CD4-positive, alpha-beta T cell treated with Interleukin-15 for 4 hours (primary cell): ENCODE measurements at regions not wholly inside any gene's neighbourhood (a gene's known extent, or its start where the extent isn't known, plus 50 kb on each side); places are given as distances from the start of the nearest gene placed in this dataset.
"Not testable (repeated sequence)": the region's sequence is repeated elsewhere in the genome, so short reads cannot be mapped to it uniquely, and the experiment has no call there.

Experiments used
- DNase-seq: peaks from one replicate; pipeline ENCODE4 v3.0.0-alpha.2; 2020; ENCODE audit warnings: low spot score

- no peak for DNase-seq
Observed at GRCh38 chr6:73943411-73943810, 247.4 kb downstream of the CD109 start.

- DNase-seq: no peak
Observed at GRCh38 chr6:73942592-73943186, 246.7 kb downstream of the CD109 start.

DNA sequence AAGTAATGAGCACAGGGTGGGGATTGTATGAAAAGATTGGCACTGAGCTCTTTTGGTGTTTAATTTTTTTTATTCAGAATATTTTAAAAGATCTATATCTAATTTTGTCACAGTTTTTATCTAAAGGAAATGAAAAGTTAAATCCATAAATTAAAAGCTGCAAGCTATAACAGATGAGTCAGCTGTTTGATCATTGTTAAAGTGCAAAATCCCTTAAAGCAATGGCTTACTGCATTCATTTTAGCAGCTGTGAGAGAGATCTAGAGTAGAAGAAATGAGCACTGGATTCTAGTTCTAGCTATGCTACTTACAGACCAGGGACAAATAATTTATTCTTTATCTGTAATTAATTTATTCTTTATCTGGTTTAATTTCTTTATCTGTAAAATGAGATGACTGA is 245.9 kb downstream of the CD109 start:
- no peak for DNase-seq

GRCh38 chr6:73937805-73938204 is 241.8 kb downstream of the CD109 start:
- DNase-seq: no peak

GRCh38 chr6:73932866-73933265 is 236.9 kb downstream of the CD109 start:
- DNase-seq: no peak

DNA sequence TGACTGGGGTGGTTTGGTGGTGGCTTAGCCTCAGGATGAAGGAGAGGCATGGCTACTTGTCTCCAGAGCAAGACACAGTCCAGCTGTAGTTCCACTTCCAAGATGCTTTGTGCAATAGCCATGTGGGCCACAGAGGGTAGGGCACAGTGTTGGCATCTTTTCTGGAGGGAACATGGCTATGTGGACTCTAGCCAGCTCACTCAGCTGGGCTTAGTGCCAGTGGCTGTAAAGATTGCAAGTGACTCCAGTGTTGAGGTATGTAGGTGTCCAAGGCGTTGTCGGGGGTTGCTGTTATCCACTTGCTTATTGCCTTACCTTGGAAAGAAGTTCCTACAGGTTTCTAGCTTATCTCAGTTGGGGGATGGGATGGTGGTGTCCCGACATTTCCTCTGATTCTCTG is 233.4 kb downstream of the CD109 start:
- DNase-seq: no peak

DNA sequence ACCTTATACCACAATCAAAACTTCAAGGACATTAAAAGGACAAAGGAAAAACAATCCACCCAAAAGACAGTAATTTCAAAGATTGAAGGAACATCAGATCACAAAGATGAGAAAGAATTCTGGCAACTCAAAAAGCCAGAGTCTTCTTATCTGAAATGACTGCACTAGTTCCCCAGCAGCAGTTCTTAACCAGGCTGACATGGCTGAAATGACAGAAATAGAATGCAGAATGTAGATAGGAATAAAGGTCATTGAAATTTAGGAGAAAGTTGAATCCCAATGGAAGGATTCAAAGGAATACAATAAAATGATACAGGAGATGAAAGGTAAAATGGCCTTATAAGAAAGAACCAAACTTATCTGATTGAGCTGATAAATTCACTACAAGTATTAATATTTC is 231.4 kb downstream of the CD109 start:
- DNase-seq: no peak

DNA sequence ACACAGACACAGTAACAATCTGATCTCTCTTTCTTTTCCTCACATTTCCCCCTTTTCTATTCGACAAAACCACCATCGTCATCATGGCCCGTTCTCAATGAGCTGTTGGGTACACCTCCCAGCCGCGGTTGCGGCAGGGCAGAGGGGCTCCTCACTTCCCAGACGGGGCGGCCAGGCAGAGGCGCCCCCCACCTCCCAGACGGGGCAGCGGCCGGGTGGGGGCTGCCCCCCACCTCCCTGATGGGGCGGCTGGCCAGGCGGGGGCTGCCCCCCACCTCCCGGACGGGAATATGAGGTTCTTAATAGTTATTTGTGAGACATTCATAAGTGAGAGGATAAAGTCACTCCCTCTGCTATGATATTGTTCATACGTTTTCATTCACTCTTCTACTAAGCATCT is 229.7 kb downstream of the CD109 start:
- not testable (repeated sequence) for DNase-seq

GRCh38 chr6:73923905-73924485 is 228.0 kb downstream of the CD109 start:
- DNase-seq: no peak

DNA sequence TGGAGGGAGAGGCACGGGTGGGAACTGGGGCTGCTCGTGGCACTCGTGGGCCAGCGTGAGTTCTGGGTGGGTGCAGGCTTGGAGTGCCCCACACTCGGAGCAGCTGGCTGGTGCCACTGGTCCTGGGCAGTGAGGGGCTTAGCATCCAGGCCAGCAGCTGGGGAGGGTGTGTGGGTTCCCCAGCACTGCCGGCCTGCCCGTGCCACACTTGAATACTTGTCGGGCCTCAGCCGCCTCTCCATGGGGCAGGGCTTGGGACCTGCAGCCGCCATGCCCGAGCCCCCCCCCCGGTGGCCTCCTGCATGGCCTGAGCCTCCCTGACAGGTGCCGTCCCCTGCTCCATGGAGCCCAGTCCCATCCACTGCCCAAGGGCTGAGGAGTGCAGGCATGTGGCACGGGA is 207.2 kb downstream of the CD109 start:
- no peak for DNase-seq

- no peak for DNase-seq
Observed at GRCh38 chr6:73901986-73902385, 206.0 kb downstream of the CD109 start.

- DNase-seq: no peak
Observed at GRCh38 chr6:73901311-73901710, 205.3 kb downstream of the CD109 start.

DNA sequence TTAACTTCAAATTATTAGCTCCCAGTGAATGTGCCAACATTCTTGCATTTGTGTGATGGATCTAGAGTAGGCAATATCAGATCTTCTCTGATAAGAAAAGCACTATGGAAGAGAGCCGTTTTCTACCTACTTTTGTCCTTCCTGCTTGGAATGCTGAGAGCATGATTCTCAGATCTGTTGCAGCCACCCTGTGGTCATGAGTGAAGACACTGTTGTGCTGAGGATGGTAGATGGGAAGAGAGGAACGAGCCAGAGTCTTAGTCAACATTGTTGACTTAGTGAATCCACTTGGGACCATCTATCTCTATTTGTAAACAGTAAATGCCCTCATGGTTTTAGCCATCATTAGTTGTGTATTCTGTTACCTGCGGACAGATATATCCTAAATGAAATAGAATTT is 202.6 kb downstream of the CD109 start:
- DNase-seq: no peak

DNA sequence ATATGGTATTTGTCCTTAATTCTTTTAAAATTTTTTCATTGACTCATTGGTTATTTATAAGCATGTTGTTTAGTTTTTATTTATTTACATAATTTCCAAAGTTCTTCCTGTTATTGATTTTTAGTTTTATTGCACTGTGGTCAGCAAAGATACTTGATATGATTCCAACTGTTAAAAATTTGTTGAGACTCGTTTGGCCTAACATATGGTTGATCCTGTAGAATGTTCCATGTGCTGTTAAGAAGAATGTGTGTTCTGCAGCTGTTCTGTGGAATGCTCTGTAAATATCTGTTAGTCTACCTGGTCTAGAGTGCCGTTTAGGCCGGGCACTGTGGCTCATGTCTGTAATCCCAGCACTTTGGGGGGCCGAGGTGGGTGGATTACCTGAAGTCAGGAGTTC is 197.7 kb downstream of the CD109 start:
- no peak for DNase-seq

DNA sequence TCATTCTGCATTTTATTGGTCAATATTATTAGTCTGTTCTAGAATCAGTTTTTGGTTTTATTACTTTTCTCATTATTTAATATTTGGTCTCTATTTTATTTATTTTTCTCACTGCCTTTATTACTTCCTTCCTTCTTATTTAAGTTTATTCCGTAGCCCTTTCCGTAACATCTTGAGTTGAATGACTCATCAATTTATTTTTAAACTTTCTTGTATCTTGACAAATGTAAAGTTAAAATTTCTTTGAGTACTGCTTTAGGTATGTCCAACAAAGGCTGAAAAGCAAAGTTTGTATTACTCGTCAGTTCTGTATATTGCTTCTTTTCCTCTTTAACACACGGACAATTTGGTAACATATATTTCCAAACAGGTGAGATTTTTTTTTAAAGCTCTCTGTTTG is 192.0 kb downstream of the CD109 start:
- no peak for DNase-seq

DNA sequence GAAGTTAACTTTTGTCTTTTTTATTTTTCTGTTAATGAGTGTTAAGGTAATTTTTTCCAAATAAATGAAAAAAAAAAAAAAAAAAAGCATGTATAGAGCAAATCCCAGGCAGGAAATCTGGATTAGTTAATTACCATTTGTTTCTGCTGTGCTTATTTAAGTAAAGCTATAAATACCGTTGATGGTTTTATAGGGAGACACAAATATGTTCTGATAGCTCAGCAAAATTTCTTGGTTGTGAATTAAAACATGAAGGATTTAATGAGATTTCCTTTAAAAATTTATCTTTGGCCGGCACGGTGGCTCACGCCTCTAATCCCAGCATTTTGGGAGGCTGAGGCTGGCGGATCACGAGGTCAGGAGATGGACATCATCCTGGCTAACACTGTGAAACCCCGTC is 189.4 kb downstream of the CD109 start:
- no peak for DNase-seq

DNA sequence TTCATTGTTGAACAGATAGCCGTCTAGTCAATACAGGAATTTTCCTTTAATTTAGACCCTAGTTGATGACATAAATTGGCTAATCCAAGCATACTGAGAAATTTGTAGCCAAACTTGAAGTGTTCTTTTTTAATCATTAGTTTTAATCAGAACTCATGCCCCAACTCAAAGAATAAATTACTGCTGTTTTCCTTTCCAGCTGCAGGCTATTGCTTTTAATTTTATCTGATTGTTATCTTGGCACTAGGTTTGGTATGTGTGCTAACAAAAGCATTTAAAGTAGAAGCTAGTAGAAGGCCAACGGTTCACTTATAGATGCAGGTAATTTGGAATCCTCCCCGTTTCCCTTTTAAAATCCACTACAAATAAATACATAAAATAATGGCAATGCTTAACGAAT is 188.5 kb downstream of the CD109 start:
- DNase-seq: no peak

DNA sequence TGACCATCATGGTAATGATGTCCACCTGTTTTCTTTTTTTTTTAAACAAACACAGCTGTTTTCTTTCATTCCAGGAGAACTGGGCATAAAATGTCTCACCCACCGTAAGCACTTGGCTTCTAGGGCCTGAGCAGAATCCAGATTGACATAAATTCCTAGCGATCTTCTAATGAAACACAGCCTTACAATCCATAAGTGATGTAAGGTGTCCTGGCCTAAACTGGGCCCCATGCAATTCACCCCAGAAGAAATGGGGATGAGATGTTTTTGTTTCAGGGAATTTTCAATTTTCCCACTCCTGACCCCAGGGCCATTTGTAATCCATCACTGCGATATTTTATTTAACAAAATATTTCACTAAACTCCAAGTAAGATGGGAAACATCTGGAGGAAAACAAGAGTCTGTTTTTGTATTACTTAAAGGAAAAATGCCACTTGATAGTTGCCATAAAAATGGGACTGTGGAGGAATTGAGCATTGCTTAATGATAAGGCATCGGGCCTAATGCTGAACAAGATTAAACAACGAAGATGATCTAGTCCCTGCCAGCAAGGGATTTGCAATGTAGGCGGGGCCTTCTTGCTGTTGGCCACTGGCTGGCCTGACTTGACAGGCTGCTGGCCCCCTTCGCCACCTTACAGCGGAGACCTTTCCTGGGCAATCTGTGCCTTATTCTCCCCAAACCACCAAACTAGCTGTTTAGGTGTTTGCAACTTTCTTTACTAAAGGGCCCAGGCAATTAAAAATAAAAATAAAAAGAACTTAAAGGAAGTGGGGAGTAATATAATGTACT is 183.7 kb downstream of the CD109 start:
- DNase-seq: no peak

GRCh38 chr6:73878403-73878802 is 182.4 kb downstream of the CD109 start:
- DNase-seq: no peak
